PFSK-1 (cell line): ENCODE measurements at regions not wholly inside any gene's neighbourhood (a gene's known extent, or its start where the extent isn't known, plus 50 kb on each side); places are given as distances from the start of the nearest gene placed in this dataset.

Experiments
- FOXP2 ChIP-seq: optimal IDR thresholded peaks from 2 replicates; pipeline ENCODE3; 2011; ENCODE audit warnings: borderline replicate concordance, control low read depth, inconsistent platforms; ENCODE audit not compliant: insufficient read depth; ENCODE audit errors: extremely low read length, extremely low read depth
- POLR2AphosphoS5 ChIP-seq: IDR thresholded peaks from 2 replicates; pipeline ENCODE4 v1.6.1; 2012; ENCODE audit warnings: low read depth, mild to moderate bottlenecking, control low read depth, low read length, moderate library complexity
- SIN3A ChIP-seq: IDR thresholded peaks from 2 replicates; pipeline ENCODE4 v1.6.1; 2012; ENCODE audit warnings: mild to moderate bottlenecking, low read length, moderate library complexity, borderline replicate concordance; ENCODE audit not compliant: insufficient read depth
- TAF1 ChIP-seq: IDR thresholded peaks from 2 replicates; pipeline ENCODE4 v1.6.1; 2012; ENCODE audit warnings: low read length, control low read depth, borderline replicate concordance; ENCODE audit not compliant: insufficient read depth
- TF ChIP-seq, protein P1 (sequence below), 2 experiments: IDR thresholded peaks; 2 replicates each; pipeline versions ENCODE4 v1.6.1 to v1.8.0; 2011 to 2012; ENCODE audit warnings: low read depth in 2 of 2, low read length in 2 of 2, control low read depth in 1 of 2, inconsistent platforms in 1 of 2, mild to moderate bottlenecking in 1 of 2, moderate library complexity in 1 of 2; ENCODE audit not compliant: insufficient read depth in 1 of 2

DNA sequence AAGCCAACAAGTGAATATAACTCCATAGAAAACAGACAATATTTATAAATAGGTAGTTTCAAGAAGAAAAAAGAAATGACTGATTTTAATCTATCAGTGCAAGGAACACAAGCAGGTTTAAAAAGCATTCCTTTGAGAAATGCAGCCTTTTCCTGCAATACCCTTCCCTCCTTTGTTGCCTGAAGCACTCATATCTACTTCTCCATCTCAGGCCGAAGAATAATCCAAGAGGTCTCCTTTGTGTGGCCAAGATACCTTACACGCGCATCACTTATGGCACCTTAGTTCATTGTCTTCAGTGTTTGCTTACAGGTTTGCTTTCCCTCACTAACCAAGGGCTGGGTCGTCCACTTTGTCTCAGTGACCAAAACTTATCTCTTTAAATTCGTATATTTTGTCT, 93.0 kb downstream of the MAIP1 start:
- TF ChIP-seq TAF1 = no peak
- TF ChIP-seq, protein P1, sequence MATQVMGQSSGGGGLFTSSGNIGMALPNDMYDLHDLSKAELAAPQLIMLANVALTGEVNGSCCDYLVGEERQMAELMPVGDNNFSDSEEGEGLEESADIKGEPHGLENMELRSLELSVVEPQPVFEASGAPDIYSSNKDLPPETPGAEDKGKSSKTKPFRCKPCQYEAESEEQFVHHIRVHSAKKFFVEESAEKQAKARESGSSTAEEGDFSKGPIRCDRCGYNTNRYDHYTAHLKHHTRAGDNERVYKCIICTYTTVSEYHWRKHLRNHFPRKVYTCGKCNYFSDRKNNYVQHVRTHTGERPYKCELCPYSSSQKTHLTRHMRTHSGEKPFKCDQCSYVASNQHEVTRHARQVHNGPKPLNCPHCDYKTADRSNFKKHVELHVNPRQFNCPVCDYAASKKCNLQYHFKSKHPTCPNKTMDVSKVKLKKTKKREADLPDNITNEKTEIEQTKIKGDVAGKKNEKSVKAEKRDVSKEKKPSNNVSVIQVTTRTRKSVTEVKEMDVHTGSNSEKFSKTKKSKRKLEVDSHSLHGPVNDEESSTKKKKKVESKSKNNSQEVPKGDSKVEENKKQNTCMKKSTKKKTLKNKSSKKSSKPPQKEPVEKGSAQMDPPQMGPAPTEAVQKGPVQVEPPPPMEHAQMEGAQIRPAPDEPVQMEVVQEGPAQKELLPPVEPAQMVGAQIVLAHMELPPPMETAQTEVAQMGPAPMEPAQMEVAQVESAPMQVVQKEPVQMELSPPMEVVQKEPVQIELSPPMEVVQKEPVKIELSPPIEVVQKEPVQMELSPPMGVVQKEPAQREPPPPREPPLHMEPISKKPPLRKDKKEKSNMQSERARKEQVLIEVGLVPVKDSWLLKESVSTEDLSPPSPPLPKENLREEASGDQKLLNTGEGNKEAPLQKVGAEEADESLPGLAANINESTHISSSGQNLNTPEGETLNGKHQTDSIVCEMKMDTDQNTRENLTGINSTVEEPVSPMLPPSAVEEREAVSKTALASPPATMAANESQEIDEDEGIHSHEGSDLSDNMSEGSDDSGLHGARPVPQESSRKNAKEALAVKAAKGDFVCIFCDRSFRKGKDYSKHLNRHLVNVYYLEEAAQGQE (IDR thresholded peaks at IDR 0.05; ENCODE audit: insufficient read depth in 1 of 2, low read depth in 2 of 2, low read length in 2 of 2) = no peak
- no peak for TF ChIP-seq POLR2AphosphoS5
- TF ChIP-seq SIN3A = no peak
- TF ChIP-seq FOXP2 = no peak
